Activated CD4-positive, CD25-positive, alpha-beta regulatory T cell treated with anti-CD3 and anti-CD28 coated beads, Interleukin-2, amount 50 U/mL, for 16 hours (primary cell): ENCODE measurements at regions not wholly inside any gene's neighbourhood (a gene's known extent, or its start where the extent isn't known, plus 50 kb on each side); places are given as distances from the start of the nearest gene placed in this dataset.

Experiments used
- DNase-seq: peaks from one replicate; pipeline ENCODE4 v3.0.0-alpha.2; 2020; ENCODE audit warnings: low read depth, low spot score

GRCh38 chr6:102327697-102328225 is 934.3 kb downstream of the GRIK2 start:
- DNase-seq: no peak

- no peak for DNase-seq
These were observed 920.2 kb downstream of the GRIK2 start for GRCh38 chr6:102313699-102314098.

- DNase-seq: no peak
These were observed 916.2 kb downstream of the GRIK2 start for GRCh38 chr6:102309700-102310099.

GRCh38 chr6:102300350-102300749 is 906.8 kb downstream of the GRIK2 start:
- DNase-seq: no peak

- no peak for DNase-seq
These were observed 904.5 kb downstream of the GRIK2 start for GRCh38 chr6:102298051-102298450.
